Smooth muscle cell (in vitro differentiated cells): ENCODE measurements at regions not wholly inside any gene's neighbourhood (a gene's known extent, or its start where the extent isn't known, plus 50 kb on each side); places are given as distances from the start of the nearest gene placed in this dataset.
"Not testable (repeated sequence)": the region's sequence is repeated elsewhere in the genome, so short reads cannot be mapped to it uniquely, and the experiment has no call there.

Source experiments
- DNase-seq: peaks from one replicate; lab custom pipeline; 2025; ENCODE audit not compliant: unreplicated experiment; lab: John Stamatoyannopoulos, UW
- H2AFZ ChIP-seq: fragments of 200-600 bp; sonication (generic); 2 replicates; pipeline ENCODE4 v1.6.0; 2016; ENCODE audit warnings: antibody characterized with exemption, low read depth, mild to moderate bottlenecking
- H3F3A ChIP-seq: fragments of 200-600 bp; sonication (generic); 2 replicates; pipeline ENCODE4 v1.6.0; 2017; ENCODE audit warnings: antibody characterized with exemption, low read depth
- H3K27ac ChIP-seq: fragments of 200-600 bp; sonication (generic); 2 replicates; pipeline ENCODE4 v1.5.1; 2016; ENCODE audit warnings: low read depth, mild to moderate bottlenecking
- H3K27me3 ChIP-seq: fragments of 200-600 bp; sonication (generic); 2 replicates; pipeline ENCODE4 v1.6.1; 2016; ENCODE audit warnings: low read depth, mild to moderate bottlenecking
- H3K36me3 ChIP-seq: fragments of 200-600 bp; sonication (generic); 2 replicates; pipeline ENCODE4 v1.5.1; 2016; ENCODE audit warnings: low read depth
- H3K4me1 ChIP-seq: fragments of 200-600 bp; sonication (generic); 2 replicates; pipeline ENCODE4 v1.5.1; 2016; ENCODE audit warnings: low read depth
- H3K4me2 ChIP-seq: fragments of 200-600 bp; sonication (generic); 2 replicates; pipeline ENCODE4 v1.6.0; 2016; ENCODE audit warnings: mild to moderate bottlenecking
- H3K4me3 ChIP-seq: fragments of 200-600 bp; sonication (generic); 2 replicates; pipeline ENCODE4 v1.5.1; 2016; ENCODE audit warnings: mild to moderate bottlenecking
- H3K79me2 ChIP-seq: fragments of 200-600 bp; sonication (generic); 2 replicates; pipeline ENCODE4 v1.6.0; 2016; ENCODE audit warnings: low read depth, mild to moderate bottlenecking
- H3K9ac ChIP-seq: fragments of 200-600 bp; sonication (generic); 2 replicates; pipeline ENCODE4 v1.6.0; 2016; ENCODE audit warnings: low read depth
- H3K9me3 ChIP-seq: fragments of 200-600 bp; sonication (generic); replicated peaks from 2 replicates; pipeline ENCODE4 v1.5.1; 2016; ENCODE audit warnings: low read depth
- H4K20me1 ChIP-seq: fragments of 200-600 bp; sonication (generic); 2 replicates; pipeline ENCODE4 v1.6.0; 2016; ENCODE audit warnings: low read depth
- WGBS: methylation state at CpG from one replicate; pipeline ENCODE4 v1.1.7; 2016; ENCODE audit warnings: low lambda C conversion rate; 5-methylcytosine and 5-hydroxymethylcytosine counted together
- TF ChIP-seq, protein P1 (sequence below): fragments of 200-600 bp; sonication (generic); IDR thresholded peaks from 2 replicates; pipeline ENCODE4 v1.5.1; 2017; ENCODE audit warnings: borderline replicate concordance, mild to moderate bottlenecking, antibody characterized with exemption; ENCODE audit not compliant: insufficient read depth, poor library complexity, severe bottlenecking

DNA sequence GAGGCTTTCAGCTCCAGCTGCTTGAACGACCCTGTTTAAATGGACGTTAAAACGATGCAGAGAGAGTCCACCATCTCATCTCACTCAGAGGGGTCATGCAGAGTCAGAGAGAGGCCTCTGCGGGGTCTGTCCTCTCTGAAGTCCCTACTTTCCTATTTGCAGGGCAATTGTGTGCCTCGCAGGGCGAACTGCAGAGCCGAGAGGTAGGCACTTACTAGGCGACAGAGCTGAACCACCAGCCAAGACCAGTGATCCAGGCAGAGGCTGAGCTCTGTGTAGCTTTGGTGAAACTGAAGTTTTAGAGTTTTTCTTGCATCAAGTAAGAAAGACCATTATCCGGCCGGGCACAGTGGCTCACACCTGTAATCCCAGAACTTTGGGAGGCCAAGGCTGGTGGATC is 64.1 kb upstream of the CUX1 start:
- no peak overlapping the region for H2AFZ ChIP-seq
- no peaks in the 10 kb centered on the region for H3K36me3 ChIP-seq
- H3K79me2 ChIP-seq = no peaks in the 10 kb centered on the region
- no peak overlapping the region for H3K4me3 ChIP-seq
- TF ChIP-seq, protein P1, sequence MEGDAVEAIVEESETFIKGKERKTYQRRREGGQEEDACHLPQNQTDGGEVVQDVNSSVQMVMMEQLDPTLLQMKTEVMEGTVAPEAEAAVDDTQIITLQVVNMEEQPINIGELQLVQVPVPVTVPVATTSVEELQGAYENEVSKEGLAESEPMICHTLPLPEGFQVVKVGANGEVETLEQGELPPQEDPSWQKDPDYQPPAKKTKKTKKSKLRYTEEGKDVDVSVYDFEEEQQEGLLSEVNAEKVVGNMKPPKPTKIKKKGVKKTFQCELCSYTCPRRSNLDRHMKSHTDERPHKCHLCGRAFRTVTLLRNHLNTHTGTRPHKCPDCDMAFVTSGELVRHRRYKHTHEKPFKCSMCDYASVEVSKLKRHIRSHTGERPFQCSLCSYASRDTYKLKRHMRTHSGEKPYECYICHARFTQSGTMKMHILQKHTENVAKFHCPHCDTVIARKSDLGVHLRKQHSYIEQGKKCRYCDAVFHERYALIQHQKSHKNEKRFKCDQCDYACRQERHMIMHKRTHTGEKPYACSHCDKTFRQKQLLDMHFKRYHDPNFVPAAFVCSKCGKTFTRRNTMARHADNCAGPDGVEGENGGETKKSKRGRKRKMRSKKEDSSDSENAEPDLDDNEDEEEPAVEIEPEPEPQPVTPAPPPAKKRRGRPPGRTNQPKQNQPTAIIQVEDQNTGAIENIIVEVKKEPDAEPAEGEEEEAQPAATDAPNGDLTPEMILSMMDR = no peak
- no peak overlapping the region for H3K9ac ChIP-seq
- no peaks in the 10 kb centered on the region for H3K9me3 ChIP-seq
- no peaks in the 10 kb centered on the region for H3K27me3 ChIP-seq
- no peaks in the 10 kb centered on the region for H4K20me1 ChIP-seq
- no peak overlapping the region for H3K4me2 ChIP-seq
- 84% methylated on average over 10 of the region's 10 CpGs for WGBS
- no peak for DNase-seq
- no peak overlapping the region for H3K27ac ChIP-seq
- H3K4me1 ChIP-seq = no peaks in the 10 kb centered on the region
- H3F3A ChIP-seq = no peaks in the 10 kb centered on the region

DNA sequence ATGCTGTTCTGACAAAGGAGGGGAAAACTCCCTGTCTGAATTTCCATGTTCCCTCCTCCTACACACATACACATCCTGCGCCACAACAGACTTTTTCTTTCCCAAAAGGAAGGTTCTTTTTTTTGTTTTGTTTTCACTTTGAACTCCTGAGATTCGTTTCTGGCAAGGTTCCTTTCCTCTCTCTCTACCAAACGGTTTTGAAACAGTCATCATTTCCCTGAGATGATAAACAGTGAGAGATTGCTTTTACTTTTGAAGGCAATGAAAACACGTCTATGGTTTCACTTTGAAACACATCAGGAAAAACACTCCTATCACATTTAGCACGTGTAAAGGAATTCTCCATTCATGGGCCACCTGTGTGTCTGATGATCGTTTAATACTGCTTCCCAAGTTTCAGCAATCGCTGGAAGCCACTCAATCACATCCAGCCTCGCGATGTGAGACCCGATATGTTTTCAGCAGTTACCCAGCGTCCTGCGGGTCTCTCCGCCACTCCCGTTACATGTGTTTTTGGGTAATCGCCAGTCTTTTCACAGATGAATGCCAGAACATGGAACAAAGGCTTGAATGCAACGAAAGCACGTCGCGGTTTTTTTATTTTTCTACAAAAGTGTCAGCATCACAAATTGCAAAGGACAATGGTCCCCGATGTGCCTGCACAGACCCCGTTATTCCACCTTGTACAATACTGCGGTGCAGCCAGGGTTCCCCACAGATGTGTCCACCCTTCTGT is 62.8 kb upstream of the CUX1 start:
- H3K4me3 ChIP-seq = peak overlapping the region; percentile 34
- H3K9ac ChIP-seq = no peak overlapping the region
- H3F3A ChIP-seq = no peaks in the 10 kb centered on the region
- TF ChIP-seq, protein P1 = no peak
- peak overlapping the region; percentile 62 for H2AFZ ChIP-seq
- no peaks in the 10 kb centered on the region for H3K4me1 ChIP-seq
- no peaks in the 10 kb centered on the region for H3K36me3 ChIP-seq
- no peaks in the 10 kb centered on the region for H3K9me3 ChIP-seq
- DNase-seq = no peak
- 78% methylated on average over 22 of the region's 22 CpGs for WGBS
- H3K27ac ChIP-seq = no peak overlapping the region
- peak overlapping the region; percentile 56 for H3K4me2 ChIP-seq
- H4K20me1 ChIP-seq = no peaks in the 10 kb centered on the region
- H3K27me3 ChIP-seq = no peaks in the 10 kb centered on the region
- no peaks in the 10 kb centered on the region for H3K79me2 ChIP-seq

DNA sequence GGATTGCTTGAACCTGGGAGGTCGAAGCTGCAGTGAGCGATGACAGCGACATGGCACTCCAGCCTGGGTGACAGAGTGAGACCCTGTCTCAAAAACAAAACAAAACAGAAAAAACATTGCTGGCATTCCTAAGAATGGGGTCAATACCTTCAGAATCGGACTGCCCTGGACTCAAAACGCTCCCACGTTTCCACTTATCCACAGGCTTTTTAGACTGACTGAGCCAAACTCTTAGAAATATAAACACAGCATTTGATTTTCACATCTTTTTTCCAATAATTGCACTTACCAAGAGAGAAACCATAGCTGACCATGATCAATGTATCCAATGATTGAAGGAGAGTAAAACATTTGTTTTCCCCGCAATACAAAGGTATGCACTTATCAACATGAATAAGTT is 59.5 kb upstream of the CUX1 start:
- no peak overlapping the region for H2AFZ ChIP-seq
- no peak overlapping the region for H3K4me3 ChIP-seq
- no peaks in the 10 kb centered on the region for H3K36me3 ChIP-seq
- no peaks in the 10 kb centered on the region for H3K27me3 ChIP-seq
- no peaks in the 10 kb centered on the region for H4K20me1 ChIP-seq
- H3K9me3 ChIP-seq = no peaks in the 10 kb centered on the region
- no peaks in the 10 kb centered on the region for H3K4me1 ChIP-seq
- H3F3A ChIP-seq = no peaks in the 10 kb centered on the region
- no peak overlapping the region for H3K27ac ChIP-seq
- H3K4me2 ChIP-seq = no peak overlapping the region
- no peak overlapping the region for H3K9ac ChIP-seq
- 96% methylated on average over 7 of the region's 7 CpGs for WGBS
- no peaks in the 10 kb centered on the region for H3K79me2 ChIP-seq
- TF ChIP-seq, protein P1 = no peak
- DNase-seq = no peak

DNA sequence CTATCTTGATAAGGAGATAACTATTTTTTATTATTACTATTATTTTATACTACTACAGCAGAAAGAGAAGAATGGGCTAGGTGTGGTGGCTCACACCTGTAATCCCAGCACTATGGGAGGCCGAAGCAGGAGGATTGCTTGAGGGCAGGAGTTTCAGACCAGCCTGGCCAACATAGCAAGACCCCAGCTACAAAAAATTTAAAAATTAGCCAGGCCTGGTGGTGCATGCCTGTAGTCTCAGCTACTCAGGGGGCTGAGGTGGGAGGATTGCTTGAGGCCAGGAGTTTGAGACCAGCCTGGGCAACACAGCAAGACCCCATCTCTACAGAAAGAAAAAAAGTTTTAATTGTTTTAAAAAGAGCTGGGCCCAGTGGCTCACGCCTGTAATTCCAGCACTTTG is 58.9 kb upstream of the CUX1 start:
- H3K27me3 ChIP-seq, DNase-seq, H3K27ac ChIP-seq, H3K79me2 ChIP-seq, H2AFZ ChIP-seq, H3K4me2 ChIP-seq, H3K9me3 ChIP-seq, H3K9ac ChIP-seq, H3K4me3 ChIP-seq, H3F3A ChIP-seq, H3K36me3 ChIP-seq, H4K20me1 ChIP-seq, H3K4me1 ChIP-seq: not testable (repeated sequence)
- WGBS = 100% methylated on average over 2 of the region's 2 CpGs
